Testis (tissue), 2 donors: ENCODE measurements at regions not wholly inside any gene's neighbourhood (a gene's known extent, or its start where the extent isn't known, plus 50 kb on each side); places are given as distances from the start of the nearest gene placed in this dataset.

Experiments used
- DNase-seq: peaks from one replicate; pipeline ENCODE4 v3.0.0-alpha.2; 2019
- H3K27ac ChIP-seq, 2 donors: fragments of 200-600 bp; sonication (generic); one replicate each; pipeline ENCODE4 v1.5.1; 2019
- H3K27me3 ChIP-seq: fragments of 200-600 bp; sonication (generic); one replicate; pipeline ENCODE4 v1.5.1; 2019
- H3K36me3 ChIP-seq: fragments of 200-600 bp; sonication (generic); one replicate; pipeline ENCODE4 v1.5.1; 2017; ENCODE audit warnings: low read depth; ENCODE audit errors: missing control alignments
- H3K4me1 ChIP-seq: fragments of 200-600 bp; sonication (generic); one replicate; pipeline ENCODE4 v1.5.1; 2019
- H3K4me3 ChIP-seq, 2 donors: fragments of 200-600 bp; sonication (generic); one replicate each; pipeline ENCODE4 v1.5.1; 2017 to 2019
- H3K9me3 ChIP-seq: fragments of 200-600 bp; sonication (generic); one replicate; pipeline ENCODE4 v1.5.1; 2017
- CTCF ChIP-seq, 3 experiments: fragments of 450-650 bp in 2 of 3; fragments of 200-600 bp in 1 of 3; sonication (generic) in 1 of 3; IDR thresholded peaks; one replicate each; pipeline ENCODE4 v1.5.1; 2016 to 2019; ENCODE audit warnings: antibody characterized with exemption in 3 of 3, mild to moderate bottlenecking in 2 of 3, moderate library complexity in 1 of 3
- POLR2A ChIP-seq: fragments of 450-650 bp; IDR thresholded peaks from one replicate; pipeline ENCODE4 v1.6.1; 2017; ENCODE audit warnings: antibody characterized with exemption, mild to moderate bottlenecking, moderate library complexity
- WGBS, 2 donors: methylation state at CpG; one replicate each; pipeline ENCODE4 v1.1.5; 2018; 5-methylcytosine and 5-hydroxymethylcytosine counted together
- intact Hi-C: fragments of 100-400 bp; cut with DNase I; formaldehyde crosslinking; loops from one replicate; pipeline ENCODE4 v1.15.1; 2023; ENCODE audit warnings: low total_unique reads

- TF ChIP-seq CTCF (IDR thresholded peaks at IDR 0.05) (no peak), POLR2A (no peak)
- Histone ChIP-seq H3K27ac (no peak overlapping the region), H3K9me3 (no peaks in the 10 kb centered on the region), H3K27me3 (no peaks in the 10 kb centered on the region), H3K36me3 (no peaks in the 10 kb centered on the region), H3K4me3 (no peak overlapping the region), H3K4me1 (no peaks in the 10 kb centered on the region)
- intact Hi-C loops, result no loop called here
- 44 to 67% methylated on average over 1 of the region's 1 CpG for WGBS, 2 donors
- DNase-seq, result no peak
Measured at GRCh38 chr4:14883661-14884060, 118.6 kb upstream of the CPEB2 start.

GRCh38 chr4:14887842-14888433 lies 114.3 kb upstream of the CPEB2 start:
- 78 to 83% methylated on average over 9 of the region's 9 CpGs for WGBS, 2 donors
- Histone ChIP-seq H3K9me3 (no peaks in the 10 kb centered on the region), H3K4me1 (no peaks in the 10 kb centered on the region), H3K27me3 (no peaks in the 10 kb centered on the region), H3K36me3 (no peaks in the 10 kb centered on the region), H3K4me3 (no peak overlapping the region), H3K27ac (no peak overlapping the region)
- DNase-seq, result no peak
- intact Hi-C loops, result no loop called here
- TF ChIP-seq CTCF (IDR thresholded peaks at IDR 0.05) (no peak), POLR2A (no peak)

GRCh38 chr4:14888790-14889572 lies 113.3 kb upstream of the CPEB2 start:
- intact Hi-C loops, result no loop called here
- DNase-seq, result no peak
- Histone ChIP-seq H3K36me3 (no peaks in the 10 kb centered on the region), H3K4me1 (no peaks in the 10 kb centered on the region), H3K27ac (no peak overlapping the region), H3K9me3 (no peaks in the 10 kb centered on the region), H3K27me3 (no peaks in the 10 kb centered on the region), H3K4me3 (no peak overlapping the region)
- WGBS, 2 donors, result 84 to 86% methylated on average over 4 of the region's 4 CpGs
- TF ChIP-seq CTCF (IDR thresholded peaks at IDR 0.05) (no peak), POLR2A (no peak)

- DNase-seq, result no peak
- H3K27me3 ChIP-seq, result no peaks in the 10 kb centered on the region
- intact Hi-C loops, result no loop called here
- TF ChIP-seq POLR2A (no peak), CTCF (IDR thresholded peaks at IDR 0.05) (no peak)
- no peak overlapping the region for H3K27ac ChIP-seq
- no peak overlapping the region for H3K4me3 ChIP-seq
- 88 to 89% methylated on average over 3 of the region's 3 CpGs for WGBS, 2 donors
- H3K36me3 ChIP-seq, result no peaks in the 10 kb centered on the region
- H3K4me1 ChIP-seq, result no peaks in the 10 kb centered on the region
- no peaks in the 10 kb centered on the region for H3K9me3 ChIP-seq
Measured at GRCh38 chr4:14892563-14892962, 109.7 kb upstream of the CPEB2 start.

GRCh38 chr4:14893713-14894112 lies 108.6 kb upstream of the CPEB2 start:
- intact Hi-C loops, result no loop called here
- Histone ChIP-seq H3K4me1 (no peaks in the 10 kb centered on the region), H3K27ac (no peak overlapping the region), H3K27me3 (no peaks in the 10 kb centered on the region), H3K4me3 (no peak overlapping the region), H3K9me3 (no peaks in the 10 kb centered on the region), H3K36me3 (no peaks in the 10 kb centered on the region)
- no peak for DNase-seq
- TF ChIP-seq POLR2A, result no peak
- no peak for TF ChIP-seq CTCF (IDR thresholded peaks at IDR 0.05)
- WGBS, 2 donors, result 75 to 89% methylated on average over 2 to 3 of the region's 3 CpGs
